GM19025 (cell line): ENCODE measurements at regions not wholly inside any gene's neighbourhood (a gene's known extent, or its start where the extent isn't known, plus 50 kb on each side); places are given as distances from the start of the nearest gene placed in this dataset.

Source experiments
- ATAC-seq: cut with Tn5 transposase; IDR thresholded peaks from one replicate; pipeline ENCODE4 v1.9.1; 2021; ENCODE audit warnings: mild to moderate bottlenecking, low read depth, moderate library complexity; ENCODE audit not compliant: unreplicated experiment

DNA sequence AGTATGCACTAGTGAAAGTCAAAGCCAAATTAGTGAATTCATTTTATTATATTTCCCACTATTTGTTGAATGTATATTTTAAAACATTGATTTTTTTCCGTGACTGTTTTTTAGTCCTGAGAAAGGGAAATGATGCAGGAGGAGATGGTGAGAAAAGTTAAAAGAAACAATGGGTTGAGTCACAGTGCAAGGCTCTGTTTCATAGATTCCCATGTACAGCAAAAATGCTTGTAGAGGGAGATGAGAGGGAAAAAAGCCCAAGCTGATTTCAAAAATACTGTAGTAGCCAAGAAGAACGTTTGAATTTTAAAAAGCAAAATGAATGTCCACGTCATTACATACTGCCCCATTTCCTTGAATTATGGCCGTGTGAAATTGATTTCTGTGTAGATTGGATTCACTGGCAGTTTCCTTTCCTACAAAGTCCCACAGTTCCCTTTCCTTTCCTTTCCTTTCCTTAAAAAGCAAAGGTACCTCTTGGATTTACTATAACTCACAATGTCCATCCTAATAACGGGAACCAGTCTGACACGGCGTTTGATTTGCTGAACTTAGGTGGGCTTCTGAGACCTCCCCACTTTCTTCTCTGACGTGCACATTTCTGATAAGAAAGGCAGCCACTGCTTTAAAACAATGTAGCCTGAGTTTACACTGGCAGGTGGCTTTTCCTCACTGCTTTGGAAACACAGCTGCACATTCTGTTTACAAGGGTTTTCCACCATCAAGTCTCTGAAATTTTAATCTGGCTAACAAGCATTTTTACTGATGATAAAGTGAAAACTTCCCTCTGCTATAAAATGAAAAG lies 63.7 kb downstream of the SPCS3 start:
- no peak for ATAC-seq

DNA sequence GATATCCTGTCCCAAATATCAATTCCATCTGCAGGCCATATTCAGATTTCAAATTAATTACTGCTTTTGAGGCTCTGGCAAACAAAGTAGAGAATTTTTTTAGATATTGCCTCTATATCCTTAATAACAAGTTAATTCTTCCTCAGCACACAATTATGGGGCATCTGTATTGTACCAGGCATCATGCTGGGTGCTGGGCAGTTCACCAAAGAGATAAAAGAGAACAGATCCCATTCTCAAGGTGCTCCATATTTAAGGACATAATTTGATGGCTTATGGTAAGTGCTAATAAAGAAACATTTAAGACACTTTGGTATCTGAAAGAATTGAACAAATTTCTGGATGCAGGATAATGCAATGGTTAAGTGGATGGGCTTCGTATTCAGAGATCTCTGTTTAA lies 65.8 kb downstream of the SPCS3 start:
- no peak for ATAC-seq

DNA sequence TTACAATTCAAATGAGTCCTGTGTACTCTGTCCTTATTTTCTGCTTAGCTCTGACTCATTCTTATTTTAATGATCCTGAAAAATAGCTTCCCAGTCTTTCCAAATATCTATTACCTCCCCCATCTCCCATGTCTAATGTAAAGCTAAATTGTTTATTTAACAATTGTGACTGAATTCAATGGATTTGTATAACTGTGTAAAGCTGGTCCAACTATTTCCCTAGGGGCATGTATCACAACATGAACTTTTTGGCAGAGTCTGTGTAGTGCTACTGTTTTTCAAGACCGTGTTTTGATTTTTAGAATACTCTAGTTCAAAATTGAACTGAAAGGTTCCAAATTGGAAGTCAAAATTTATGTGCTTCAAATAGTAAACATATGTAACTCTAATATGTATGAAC lies 67.8 kb downstream of the SPCS3 start:
- no peak for ATAC-seq

DNA sequence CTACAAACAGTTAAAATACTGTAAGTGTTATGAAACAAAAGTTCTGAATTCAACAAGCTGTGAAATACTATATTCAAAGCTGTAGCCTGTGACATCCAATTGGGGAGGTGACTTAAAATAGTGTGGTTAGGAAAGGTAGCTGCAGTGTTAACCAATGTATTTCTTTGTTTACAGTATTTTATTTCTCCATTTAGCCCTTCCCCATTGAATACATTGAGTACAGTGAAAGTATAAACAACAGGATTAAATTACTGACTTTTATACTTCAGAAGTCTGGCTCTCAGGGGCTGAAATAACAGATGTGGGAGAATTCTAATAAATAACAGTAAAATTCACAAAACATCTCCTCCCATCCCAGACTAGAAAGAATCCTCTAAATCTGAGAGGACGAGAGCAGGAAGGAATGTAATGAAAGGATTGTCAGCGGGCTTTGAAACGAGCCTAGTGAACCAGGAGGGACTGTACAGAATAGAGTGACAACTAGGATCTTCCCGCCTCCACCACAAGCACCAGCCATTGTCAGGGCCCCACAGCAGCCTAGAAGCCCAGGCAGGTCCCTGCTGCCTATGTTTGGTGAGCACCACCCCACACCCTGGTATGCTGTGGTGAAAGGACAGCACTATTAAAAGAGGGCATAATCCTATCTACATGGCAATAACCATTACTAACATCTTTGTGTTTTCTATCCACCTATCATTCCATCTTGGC lies 73.7 kb downstream of the SPCS3 start:
- no peak for ATAC-seq

DNA sequence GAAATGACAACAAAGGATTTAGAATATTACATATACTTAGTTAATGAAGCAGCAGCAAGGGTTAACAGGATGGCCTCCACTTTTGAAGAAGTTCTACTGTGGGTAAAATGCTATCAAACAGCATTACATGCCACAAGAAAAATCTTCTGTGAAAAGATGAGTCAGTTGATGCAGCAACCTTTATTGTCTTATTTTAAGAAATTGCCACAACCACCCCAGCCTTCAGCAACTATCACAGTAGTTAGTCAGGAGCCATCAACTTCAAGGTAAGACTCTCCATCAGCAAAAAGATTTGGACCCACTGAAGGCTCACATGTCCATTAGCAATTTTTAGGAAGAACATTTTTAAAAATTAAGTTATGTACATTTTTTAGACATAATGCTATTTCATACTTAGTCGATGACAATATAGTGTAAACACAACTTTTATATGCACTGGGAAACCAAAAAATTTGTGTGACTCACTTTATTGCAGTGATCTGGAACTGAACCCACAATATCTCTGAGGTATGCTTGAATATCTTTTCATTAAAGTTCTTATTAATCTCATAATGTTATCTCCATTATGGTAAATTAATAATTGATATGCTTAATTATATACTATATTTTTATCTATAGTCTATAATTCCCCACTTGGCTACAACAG lies 81.2 kb downstream of the SPCS3 start:
- ATAC-seq, result no peak

GRCh38 chr4:176404621-176405020 lies 84.9 kb downstream of the SPCS3 start:
- no peak for ATAC-seq

GRCh38 chr4:176406297-176406696 lies 86.5 kb downstream of the SPCS3 start:
- ATAC-seq, result no peak

- ATAC-seq, result no peak
Observed at GRCh38 chr4:176406736-176407135, 87.0 kb downstream of the SPCS3 start.

DNA sequence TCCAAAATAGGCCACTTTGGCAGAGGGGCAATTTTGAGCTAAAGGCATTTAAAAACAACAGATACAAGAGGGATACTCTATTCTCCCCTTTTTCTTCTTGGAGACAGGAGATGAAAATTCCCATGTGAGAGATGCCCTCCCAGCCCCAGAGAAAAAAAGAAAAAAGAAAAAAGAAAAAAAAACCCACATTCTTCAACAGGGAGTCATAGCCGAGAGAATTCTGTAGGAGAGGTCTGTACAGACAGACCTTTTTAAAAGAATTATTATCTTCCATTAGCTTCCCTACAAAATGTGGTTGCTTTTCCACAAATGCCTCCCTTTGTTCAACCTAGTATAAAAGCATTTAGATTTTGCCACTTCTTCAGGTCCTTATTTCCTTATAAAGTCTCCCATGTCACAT lies 89.9 kb downstream of the SPCS3 start:
- no peak for ATAC-seq

DNA sequence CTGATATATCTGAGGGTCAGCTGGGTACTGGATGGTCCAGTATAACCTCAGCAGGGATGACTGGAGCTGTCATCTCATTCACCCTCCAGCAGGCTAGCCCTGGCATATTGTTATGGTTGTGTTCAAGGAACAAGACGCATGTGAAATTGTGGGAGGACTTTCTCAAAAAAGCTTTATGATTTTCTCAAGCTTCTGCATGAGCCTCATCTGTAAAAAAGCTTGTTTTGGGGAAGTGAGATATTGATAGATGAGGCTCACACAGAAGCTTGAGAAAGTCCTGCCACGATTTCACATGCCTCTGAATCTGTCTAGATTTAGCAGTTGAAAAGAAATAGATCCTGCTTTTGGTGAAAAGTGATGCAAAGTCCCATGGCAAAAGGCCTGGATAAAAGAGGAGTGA lies 93.4 kb downstream of the SPCS3 start:
- peak; percentile 68 for ATAC-seq

- no peak for ATAC-seq
Observed at GRCh38 chr4:176422001-176422400, 102.2 kb downstream of the SPCS3 start.

GRCh38 chr4:176422511-176422910 lies 102.7 kb downstream of the SPCS3 start:
- ATAC-seq, result no peak

DNA sequence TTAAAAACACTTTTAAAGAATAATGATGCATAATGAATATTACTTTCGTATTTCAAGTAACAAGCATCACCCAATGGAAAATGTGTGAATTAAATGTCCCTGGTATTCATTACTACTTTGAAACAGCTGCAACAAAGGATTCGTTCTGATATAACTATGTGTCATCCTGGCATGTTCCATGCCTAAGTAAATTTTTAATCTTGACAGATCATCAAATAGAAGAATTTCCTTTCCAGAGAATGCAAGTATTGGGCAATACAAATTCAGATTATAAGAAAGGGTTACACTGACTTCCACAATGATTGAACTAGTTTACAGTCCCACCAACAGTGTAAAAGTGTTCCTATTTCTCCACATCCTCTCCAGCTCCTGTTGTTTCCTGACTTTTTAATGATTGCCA lies 105.3 kb downstream of the SPCS3 start:
- ATAC-seq, result no peak

DNA sequence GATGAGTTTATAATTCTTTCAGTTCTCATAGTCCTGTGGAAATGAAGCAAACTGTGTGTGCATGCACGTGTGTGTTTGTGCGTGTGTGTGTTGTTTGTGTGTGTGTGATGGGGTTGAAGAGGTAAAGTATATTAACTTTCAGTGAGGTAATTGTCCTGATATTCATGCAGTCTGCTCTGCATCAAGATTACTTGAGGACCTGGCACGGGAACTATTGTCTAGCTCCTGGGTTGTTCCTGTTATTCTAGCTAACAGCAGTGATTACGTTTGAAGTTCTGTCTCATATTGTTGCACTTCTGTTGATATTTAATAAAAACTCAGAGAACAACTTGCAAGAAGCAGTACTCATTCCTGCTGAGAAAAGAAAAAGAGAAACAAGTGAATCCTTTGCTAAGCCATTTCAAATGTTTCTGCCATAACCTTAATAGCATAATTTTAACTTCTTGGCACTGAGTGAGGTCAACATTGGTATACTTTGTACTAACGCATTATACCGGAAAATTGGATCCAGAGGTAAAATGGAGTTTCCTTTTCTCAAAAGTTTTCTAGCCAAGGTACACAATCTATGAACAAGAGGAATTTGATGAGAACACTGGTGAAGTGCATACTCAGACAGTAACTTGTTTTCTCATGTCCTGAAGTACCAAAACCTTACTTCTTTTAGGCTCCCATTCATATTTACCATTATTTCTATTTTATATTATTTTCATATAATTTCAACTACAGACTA lies 113.2 kb downstream of the SPCS3 start:
- ATAC-seq, result no peak

DNA sequence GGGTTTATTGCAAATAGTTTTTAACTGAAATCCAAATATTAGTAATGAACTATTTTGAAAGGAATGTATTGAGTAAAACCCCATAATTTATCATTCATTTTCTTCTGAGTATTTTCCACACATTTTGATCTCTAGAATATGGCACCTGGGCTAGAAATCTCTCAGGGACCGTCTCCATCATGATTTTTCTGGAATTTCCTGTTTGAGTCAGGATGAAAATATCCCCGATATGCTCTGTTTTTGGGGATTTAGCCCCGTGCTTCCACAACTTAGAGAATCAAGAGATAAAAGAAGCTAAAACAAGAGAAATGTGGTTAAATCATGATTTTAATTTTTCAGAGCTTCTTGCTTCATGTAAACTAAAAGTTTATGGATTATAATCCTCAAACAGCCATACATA lies 114.2 kb downstream of the SPCS3 start:
- ATAC-seq, result no peak

- ATAC-seq, result no peak
Observed at GRCh38 chr4:176435901-176436292, 116.1 kb downstream of the SPCS3 start.

DNA sequence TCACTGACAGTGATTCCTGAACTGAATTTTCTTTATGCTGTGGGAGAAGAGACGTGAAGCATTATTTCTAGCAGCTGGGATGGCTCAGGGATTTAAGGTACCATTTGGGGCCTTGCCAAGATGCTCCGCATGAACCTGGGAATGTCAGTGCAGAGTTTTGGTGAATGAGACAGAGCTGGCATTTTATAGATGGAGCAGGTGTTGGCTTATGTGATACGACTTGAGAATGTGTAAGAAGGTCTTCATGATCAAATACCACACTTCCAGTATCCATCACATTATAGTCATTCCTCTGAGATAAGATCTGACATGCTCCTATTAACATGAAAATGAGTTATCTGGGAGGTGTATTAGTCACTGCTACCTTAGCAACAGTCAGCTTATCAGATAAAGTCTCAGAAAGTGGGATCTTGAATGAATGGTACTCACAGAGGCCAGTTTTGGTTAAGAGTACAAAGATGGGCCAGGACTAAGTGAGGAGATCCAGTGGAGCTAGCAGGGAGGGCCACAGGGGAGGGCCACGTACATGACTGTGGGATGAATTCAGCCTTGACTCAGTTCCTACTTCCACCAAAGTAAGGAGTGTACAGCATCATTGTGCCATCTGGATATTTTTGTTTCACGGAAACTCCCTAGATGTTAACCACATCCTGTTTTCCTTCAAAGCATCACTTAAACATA lies 116.7 kb downstream of the SPCS3 start:
- ATAC-seq, result peak; percentile 60

DNA sequence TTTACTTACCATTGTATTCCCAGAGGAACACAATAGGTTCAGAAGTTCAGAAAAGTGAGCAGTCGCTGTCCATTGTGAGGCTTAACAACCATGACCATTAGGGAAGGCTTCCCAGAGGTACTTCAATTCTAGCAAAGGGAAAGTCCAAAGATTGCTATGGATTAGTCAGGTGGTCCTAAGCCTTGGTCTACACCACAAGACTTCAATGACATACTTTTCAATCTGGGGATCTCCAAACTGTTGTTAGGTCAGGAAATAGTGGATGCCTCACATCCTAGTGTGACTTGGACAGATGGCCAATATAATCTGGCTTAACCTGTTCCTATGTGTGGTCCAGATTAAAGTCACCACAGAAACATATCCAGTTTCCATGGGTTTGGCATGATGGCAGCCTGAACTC lies 118.0 kb downstream of the SPCS3 start:
- no peak for ATAC-seq

DNA sequence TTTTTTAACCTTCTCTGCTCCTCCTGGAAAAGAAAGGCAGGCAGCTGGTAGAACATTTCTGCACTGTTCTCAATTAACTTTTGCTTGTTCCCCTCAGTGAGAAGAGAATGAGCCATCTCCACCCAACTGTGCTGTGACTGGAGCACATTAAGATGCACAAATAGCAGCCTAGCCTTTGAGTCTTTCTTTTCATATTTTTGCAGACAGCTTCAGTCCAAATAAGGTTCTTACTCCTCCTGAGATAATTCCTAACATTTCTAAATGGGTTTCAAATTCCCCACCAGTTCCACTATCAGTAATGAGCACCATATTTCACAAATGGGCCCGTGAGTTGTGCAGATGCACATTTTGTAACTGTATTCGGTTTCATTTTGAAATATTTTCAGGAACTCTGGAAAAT lies 118.6 kb downstream of the SPCS3 start:
- ATAC-seq, result no peak

- no peak for ATAC-seq
Observed at GRCh38 chr4:176439611-176440010, 119.8 kb downstream of the SPCS3 start.
